NB4 (cell line): ENCODE measurements at regions not wholly inside any gene's neighbourhood (a gene's known extent, or its start where the extent isn't known, plus 50 kb on each side); places are given as distances from the start of the nearest gene placed in this dataset.
"Not testable (repeated sequence)": the region's sequence is repeated elsewhere in the genome, so short reads cannot be mapped to it uniquely, and the experiment has no call there.

ENCODE experiments used
- DNase-seq: peaks from one replicate; pipeline ENCODE4 v3.0.0; 2010; ENCODE audit warnings: low read depth
- H3K4me3 ChIP-seq: one replicate; pipeline ENCODE4 v1.5.1; 2011; ENCODE audit warnings: mild to moderate bottlenecking, low read depth, low read length, moderate library complexity
- MYC ChIP-seq: IDR thresholded peaks from 2 replicates; pipeline ENCODE4 v1.6.1; 2011; ENCODE audit warnings: low read depth, low read length
- POLR2A ChIP-seq: IDR thresholded peaks from 2 replicates; pipeline ENCODE4 v1.6.1; 2011; ENCODE audit warnings: mild to moderate bottlenecking; ENCODE audit not compliant: insufficient read length; ENCODE audit errors: extremely low read depth
- TF ChIP-seq, protein P1 (sequence below): IDR thresholded peaks from 2 replicates; pipeline ENCODE4 v1.6.1; 2011; ENCODE audit warnings: low read depth, low read length
- TF ChIP-seq, protein P2 (sequence below): IDR thresholded peaks from one replicate; pipeline ENCODE4 v1.5.1; 2012; ENCODE audit warnings: low read depth, low read length

DNA sequence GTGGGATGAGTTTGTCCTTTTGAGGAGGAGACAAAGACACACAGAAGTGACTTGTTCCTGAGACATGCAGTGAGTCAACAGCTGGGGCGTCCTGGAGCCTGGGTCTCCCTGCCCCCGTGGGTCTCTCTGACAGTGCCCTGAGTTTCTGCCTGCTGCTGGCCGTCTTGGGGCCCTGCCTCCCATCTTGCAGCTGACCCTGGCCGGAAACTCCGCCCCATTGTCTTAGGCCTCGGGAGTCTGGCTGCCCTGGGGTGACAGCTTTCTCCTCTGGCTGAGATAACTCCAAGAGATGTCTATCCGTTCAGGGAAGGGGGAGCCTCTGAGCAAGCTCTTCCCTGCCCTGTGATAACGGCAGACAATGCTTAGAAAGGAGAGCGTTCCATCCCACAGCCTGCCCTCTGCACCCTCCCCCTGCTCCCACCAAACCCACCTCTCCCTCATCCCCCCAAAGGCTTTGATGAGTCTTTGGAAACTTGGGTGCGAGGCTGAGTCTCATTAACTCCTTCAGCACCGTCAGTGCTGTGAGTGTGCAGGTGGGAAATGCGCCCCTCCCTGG is 69.5 kb upstream of the PODXL start:
- no peak for DNase-seq
- TF ChIP-seq MYC (no peak), POLR2A (no peak)
- TF ChIP-seq, protein P1, sequence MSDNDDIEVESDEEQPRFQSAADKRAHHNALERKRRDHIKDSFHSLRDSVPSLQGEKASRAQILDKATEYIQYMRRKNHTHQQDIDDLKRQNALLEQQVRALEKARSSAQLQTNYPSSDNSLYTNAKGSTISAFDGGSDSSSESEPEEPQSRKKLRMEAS, result no peak
- TF ChIP-seq, protein P2, sequence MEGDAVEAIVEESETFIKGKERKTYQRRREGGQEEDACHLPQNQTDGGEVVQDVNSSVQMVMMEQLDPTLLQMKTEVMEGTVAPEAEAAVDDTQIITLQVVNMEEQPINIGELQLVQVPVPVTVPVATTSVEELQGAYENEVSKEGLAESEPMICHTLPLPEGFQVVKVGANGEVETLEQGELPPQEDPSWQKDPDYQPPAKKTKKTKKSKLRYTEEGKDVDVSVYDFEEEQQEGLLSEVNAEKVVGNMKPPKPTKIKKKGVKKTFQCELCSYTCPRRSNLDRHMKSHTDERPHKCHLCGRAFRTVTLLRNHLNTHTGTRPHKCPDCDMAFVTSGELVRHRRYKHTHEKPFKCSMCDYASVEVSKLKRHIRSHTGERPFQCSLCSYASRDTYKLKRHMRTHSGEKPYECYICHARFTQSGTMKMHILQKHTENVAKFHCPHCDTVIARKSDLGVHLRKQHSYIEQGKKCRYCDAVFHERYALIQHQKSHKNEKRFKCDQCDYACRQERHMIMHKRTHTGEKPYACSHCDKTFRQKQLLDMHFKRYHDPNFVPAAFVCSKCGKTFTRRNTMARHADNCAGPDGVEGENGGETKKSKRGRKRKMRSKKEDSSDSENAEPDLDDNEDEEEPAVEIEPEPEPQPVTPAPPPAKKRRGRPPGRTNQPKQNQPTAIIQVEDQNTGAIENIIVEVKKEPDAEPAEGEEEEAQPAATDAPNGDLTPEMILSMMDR, result no peak
- H3K4me3 ChIP-seq, result no peak overlapping the region

DNA sequence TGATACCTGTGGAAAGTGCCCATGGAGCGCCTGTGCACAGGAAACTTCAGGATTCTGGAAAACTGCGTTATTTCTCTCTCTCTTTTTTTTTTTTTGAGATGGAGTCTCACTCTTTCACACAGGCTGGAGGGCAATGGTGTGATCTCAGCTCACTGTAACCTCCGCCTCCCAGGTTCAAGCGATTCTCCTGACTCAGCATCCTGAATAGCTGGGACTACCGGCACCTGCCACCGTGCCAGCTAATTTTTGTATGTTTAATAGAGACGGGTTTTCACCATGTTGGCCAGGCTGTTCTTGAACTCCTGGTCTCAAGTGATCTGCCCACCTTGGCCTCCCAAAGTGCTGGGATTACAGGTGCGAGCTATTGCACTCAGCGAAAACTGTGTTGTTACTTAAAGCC is 68.9 kb upstream of the PODXL start:
- H3K4me3 ChIP-seq, DNase-seq: not testable (repeated sequence)

DNA sequence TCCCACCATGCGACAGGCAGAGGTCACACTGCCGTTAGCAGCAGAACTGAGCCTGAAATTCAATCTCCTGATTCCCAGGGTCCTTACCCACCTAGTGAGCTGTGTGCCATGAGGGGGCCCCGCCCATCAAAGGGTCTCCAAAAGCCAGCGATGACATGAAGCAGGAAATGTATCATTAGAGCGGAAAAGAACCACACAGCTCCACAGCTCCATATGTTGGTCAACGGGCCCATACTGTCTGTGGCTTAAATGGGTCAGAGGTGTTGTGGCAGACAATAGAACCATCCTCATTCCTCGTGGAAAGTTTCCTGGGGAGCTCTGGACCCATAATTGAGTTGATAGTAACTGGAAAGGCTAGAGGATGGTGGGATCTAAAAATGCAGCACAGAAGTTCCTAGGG is 68.1 kb upstream of the PODXL start:
- H3K4me3 ChIP-seq, result no peak overlapping the region
- TF ChIP-seq, protein P2, result no peak
- TF ChIP-seq POLR2A (no peak), MYC (no peak)
- TF ChIP-seq, protein P1, result no peak
- no peak for DNase-seq

DNA sequence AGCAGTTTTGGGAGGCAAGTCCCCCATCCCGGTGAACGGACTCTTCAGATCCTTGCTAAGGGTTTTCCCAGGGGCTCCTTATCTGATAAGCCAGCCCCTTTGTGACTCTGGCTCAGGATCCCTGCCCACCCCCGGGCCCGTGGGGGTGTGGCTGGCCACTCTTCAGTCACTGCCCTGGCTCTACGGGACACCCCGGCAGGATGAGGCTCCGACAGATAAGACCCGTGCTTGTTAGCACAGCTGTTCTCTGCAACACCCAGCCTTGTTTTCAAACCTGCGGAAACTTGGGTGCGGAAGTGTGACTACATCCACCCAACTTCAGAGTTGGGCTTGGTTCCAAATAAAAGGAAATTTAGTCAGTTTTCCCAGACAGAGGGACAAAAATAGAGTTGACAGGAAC is 66.7 kb upstream of the PODXL start:
- DNase-seq, result no peak
- no peak overlapping the region for H3K4me3 ChIP-seq
- TF ChIP-seq MYC (no peak), POLR2A (no peak)
- TF ChIP-seq, protein P1, result no peak

DNA sequence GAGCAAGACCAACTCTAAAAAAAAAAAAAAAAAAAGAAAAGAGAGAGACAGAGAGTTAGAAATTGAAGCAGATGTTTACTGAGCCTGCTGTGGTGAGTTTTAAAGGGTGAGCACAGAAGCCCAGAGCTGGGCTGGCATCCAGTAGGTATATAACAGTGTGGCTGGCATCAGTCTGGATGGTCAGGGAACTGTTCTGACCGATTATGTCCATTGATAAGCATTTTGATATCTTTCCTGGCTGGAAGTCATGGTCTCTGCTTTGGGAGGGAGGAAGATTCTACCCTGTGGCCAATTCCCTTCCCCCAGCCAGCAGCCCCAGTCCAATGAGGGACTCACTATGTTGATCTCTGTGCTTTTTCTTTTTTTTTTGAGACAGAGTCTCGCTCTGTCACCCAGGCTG is 65.2 kb upstream of the PODXL start:
- TF ChIP-seq POLR2A (no peak), MYC (no peak)
- TF ChIP-seq, protein P2, result no peak
- TF ChIP-seq, protein P1, result no peak
- H3K4me3 ChIP-seq, result no peak overlapping the region
- DNase-seq, result no peak

DNA sequence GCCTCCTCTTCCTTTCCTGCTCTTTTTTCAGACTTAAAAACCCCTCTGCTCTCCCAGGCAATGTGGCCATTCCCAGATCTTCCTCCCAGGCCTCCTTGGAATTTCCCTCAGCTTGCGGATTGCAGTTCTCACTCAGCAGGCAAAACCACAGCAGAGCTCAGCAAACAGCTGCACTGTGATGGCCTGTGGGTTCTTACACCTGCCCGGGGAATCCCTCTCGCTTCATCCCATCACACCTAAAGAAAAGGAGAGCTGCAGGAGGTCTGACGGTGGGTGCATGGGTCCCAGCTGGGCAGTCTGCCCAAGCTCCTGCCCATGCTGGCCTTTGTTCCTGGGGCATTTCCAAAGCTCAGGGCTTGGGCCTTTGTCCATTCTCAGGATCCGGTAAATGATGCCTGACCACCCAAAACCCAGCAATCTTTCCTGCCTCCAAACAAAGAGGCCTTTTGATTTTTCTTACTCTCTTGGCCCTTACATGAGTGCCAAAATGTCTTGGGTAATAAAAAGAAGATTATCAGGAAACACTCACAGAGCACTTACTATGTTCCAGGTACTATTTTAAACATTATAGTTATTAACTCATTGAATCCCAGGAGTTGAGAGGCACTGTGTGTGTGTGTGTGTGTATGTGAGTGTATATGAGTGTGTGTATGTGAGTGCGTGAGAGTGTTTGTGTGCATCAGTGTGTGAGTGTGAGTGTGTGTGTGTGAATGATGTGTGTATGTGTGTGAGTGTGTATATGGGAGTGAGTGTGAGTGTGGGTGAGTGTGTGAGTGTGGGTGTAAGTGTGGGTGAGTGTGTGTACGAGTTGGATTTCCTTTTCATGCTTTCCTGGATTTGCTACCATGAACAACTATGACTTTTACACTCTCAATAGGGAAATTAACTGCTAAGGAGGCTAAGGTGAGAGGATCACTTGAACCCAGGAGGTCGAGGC is 64.5 kb upstream of the PODXL start:
- DNase-seq, result no peak
- TF ChIP-seq, protein P1, result no peak
- no peak for TF ChIP-seq MYC
- no peak for TF ChIP-seq POLR2A
- TF ChIP-seq, protein P2, result no peak

More for the DNA sequence above, 64.5 kb upstream of the PODXL start:
- no peak overlapping the region for H3K4me3 ChIP-seq
